Muscle of back (tissue), 3 donors: ENCODE measurements at regions not wholly inside any gene's neighbourhood (a gene's known extent, or its start where the extent isn't known, plus 50 kb on each side); places are given as distances from the start of the nearest gene placed in this dataset.
"Not testable (repeated sequence)": the region's sequence is repeated elsewhere in the genome, so short reads cannot be mapped to it uniquely, and the experiment has no call there.

Experiments
- DNase-seq, 3 donors: peaks; one replicate each; pipeline versions ENCODE4 v3.0.0 to v3.0.0-alpha.2; 2013

DNA sequence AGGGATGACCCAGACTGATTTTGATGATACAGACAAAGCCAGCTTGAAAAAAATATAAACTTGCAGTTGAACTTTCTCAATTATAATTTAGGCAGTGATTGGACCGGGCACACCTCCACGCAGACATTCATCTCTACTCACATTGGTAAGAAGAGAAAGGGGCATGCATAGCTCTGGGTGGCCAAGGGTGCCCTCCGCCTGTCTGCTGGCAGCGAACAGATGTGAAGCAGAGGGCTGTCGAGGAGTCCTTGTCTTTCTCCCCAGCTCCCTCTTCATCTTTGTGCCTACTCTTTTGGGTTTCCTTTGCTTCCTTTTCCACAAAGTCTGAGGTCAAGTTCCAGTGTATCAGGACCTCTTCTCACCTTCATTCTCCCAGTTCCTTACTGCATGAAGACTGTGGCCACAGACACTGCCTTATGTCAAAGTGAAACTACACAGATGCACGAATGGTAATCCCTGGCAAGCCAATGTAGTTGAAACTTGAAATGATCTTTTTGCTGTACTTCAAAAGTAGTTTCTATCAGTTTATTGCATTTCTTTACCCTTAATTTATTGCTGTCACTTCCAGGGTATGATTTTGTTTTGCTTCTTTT lies 343.7 kb upstream of the SOX9 start:
- DNase-seq, result no peak

DNA sequence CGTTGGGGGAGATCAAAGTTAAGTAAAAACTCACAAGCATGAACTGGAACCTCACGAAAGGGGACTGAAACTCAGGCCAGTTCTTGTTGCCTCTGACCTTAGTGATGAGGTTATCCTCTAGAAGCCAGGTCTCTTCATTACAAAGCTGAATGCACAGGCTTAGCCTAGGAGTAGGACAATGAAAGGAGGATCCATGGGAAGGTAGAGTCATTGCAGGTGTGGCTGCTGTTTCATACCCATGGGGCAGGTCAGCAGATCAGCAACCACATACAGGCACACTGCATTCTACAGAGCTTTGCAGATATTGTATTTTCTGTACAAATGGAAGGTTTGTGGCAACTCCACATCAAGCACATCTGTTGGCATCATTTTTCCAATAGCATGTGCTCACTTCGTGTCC lies 341.3 kb upstream of the SOX9 start:
- DNase-seq, result no peak

DNA sequence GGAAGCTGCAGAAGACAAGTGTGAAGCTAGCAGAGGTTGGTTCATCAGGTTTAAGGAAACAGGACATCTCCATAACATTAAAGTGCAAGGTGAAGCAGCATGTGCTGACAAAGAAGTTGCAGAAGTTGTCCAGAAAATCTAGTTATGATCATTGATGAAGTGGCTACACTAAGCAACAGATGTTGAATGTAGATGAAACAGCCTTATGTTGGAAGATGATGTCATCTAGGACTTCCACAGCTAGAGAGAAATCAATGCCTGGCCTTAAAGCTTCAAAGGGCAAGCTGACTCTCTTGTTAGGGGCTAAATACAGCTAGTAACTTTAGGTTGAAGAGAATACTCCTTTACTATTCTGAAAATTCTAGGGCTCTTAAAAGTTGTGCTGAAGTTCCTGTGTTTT lies 340.2 kb upstream of the SOX9 start:
- DNase-seq, result no peak

DNA sequence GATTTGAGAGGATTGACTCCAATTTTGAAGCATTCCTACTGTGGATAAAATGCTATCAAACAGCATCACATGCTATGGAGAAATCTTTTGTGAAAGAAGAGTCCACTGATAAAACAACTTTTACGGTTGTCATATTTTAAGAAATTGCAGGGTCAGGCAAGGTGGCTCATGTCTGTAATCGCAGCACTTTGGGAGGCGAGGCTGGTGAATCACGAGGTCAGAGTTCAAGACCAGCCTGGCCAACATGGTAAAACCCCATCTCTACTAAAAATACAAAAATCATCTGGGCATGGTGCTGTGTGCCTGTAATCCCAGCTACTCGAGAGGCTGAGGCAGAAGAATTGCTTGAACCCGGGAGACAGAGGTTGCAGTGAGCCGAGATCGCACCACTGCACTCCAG lies 338.8 kb upstream of the SOX9 start:
- not testable (repeated sequence) for DNase-seq

DNA sequence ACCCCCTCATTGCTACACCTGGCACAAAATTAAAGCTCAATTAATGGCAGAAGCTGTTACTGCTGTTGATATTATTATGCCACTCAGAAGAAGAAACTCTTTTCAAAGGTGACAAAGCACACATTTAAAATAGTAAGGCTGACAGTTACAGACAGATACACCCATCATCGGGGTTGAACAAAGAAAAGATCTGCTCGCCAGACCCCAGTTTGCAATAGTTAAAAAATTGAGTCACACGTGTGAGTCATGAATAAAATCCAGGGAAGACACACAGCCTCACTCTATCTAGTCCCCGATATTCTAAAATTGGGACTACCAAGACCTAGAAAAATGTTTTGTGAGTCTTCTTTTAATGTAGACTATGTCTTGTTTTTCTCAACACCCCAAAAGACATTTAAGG lies 330.0 kb upstream of the SOX9 start:
- DNase-seq, result peak in 1 of 3 donors; percentile 8

DNA sequence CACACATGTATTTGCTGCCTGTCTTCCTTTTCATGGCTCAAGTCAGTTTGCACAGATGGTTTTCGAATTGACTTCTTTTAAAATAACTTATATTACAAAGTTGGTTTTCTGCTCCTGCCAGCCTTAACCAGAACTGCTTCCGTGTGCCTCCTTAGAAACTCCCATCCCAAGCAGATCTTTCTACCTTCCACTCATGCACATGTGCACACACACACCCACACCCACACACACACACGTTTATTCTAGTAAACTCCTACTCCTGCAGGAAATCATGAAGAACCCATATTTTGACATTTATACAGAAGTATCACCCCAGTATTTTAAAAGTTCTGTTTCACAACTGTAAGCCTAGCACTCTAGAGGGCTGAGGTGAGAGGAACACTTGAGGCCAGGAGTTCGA lies 329.5 kb upstream of the SOX9 start:
- DNase-seq, result no peak

DNA sequence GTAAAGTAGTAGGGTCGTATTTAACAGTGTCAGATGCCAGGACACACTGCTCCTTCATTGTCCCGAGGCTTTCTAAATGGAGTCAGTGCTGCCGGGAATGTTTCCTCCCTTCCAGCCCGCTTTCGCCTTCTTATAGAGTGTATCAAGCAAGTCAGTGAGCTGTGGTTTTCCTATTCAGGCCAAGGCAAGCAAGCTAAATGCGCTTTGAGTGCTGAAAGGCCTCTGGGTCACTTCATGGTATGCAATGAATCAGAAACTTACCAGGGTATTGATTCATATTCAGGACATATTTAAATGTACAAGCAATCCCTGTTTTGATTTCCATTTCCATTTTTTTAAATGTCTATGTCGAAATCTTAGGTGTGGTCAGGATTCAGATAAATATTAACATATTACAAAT lies 327.9 kb upstream of the SOX9 start:
- DNase-seq, result peak in 1 of 3 donors; percentile 57

DNA sequence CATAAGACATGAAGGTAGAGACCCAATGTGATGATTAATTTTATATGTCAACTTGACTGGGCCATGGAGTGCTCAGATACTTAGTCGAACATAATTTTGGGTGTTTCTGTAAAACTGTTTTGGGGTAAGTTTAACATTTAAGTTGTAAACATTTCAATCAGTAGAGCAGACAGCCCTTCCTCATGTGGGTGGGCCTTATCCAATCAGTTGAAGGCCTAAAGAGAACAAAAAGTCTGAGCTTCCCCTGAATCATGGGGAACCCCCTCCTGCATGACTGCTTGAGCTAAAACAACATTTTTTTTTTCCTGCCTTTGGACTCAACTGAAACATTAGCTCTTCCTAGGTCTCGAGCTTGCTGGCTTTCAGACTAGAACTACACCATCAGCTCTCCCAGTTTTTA lies 327.3 kb upstream of the SOX9 start:
- no peak for DNase-seq

DNA sequence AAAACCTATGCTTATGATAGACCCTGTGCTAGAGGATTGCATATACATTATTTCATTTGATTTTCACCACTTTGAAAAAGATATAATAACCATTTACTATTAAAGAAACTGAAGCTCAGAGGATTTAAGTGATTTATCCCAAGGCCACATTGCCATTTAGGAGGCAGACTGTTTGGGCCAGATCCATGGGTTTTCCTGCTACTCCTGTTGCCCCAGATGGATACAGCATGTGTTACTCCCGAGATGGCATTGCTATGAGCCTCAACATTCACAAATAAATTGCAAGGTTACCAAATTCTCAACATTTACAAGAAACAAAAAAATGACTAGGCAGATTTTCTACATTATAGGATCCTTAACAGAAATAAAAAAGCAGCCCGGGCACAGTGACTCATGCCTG lies 322.1 kb upstream of the SOX9 start:
- no peak for DNase-seq

DNA sequence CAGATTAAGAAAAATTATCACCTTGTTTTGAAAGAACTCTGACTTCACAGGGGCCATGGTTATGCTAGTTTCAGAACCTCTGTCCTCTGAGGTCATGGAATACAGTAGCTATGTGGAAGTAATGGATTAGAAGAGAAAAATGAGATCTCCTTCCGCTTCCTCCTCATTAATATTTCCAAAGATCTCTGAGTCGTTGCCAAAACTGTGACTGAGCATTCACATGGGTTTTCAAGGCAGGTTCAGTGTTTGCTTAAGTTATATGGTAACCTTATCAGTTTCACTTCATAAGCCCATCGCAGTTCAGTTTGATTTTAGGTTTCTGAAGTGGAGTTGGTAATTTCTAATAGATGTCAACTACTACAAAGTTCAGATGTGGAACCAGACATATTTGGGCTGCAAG lies 321.2 kb upstream of the SOX9 start:
- no peak for DNase-seq

DNA sequence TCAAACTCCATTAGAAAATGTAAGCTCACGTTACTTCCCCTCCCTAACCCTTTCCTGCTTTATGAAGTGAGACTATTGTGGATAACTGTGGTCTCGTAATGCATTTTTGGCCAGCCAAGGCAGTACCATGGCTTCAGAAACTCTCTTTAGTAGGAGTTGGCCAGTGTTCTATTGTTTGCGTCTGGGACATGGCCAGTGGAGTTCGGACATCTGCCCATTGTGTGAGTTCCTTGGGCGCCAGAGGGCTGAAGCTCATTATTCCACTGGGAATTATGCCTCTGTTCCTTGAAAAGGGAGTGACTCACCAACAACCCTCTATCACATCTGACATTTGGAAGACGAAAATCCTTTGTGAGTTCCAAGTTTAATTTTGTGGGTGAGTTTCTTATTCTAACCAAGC lies 319.5 kb upstream of the SOX9 start:
- peak in 1 of 3 donors; percentile 5 for DNase-seq

DNA sequence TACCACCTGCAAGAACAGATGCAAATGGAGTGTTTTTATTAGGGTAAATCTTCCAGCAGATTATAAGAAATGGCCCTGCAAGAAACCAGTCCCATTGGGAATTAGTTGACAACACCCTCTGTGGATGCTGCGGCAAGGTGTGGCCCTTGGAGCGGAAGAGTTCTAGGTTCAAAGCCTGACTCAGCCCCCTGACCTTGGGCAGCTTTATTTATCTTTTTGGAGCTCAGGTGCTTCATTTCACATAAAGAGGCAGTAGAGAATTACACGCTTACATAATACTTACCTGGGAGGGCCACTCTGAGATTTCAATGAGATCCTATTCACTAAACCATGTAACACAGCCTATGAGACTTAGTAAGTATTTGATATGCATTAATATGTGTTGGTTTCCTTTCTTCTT lies 318.2 kb upstream of the SOX9 start:
- no peak for DNase-seq

DNA sequence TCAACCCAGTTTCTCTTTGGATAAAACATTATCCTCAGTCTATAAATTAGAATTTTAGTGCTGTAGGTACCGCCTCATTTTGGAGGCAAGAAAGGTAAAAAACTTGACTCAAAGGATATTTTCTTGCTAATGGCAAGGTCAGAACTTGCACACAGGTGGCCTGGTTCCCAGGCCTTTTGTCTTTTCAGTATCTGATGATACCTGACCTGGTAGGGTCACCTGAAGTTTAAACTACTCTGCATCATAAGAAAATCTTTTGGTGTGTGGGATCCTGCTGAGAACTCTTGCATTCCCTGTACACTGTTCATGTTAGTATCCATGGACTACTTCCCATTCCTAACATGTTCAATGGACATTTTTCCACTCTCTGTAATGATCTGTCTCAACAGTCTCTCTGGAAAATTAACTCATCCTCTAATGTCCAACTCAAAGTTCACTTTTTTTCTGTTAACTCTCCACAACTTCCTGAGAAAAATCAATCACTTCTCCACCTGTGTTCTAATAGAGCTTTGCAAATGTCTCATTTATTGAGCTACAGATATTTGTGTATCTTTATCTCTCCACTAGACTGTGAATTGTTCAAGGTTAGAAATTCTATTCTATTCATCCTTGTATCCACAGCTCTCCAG lies 317.1 kb upstream of the SOX9 start:
- DNase-seq, result no peak

DNA sequence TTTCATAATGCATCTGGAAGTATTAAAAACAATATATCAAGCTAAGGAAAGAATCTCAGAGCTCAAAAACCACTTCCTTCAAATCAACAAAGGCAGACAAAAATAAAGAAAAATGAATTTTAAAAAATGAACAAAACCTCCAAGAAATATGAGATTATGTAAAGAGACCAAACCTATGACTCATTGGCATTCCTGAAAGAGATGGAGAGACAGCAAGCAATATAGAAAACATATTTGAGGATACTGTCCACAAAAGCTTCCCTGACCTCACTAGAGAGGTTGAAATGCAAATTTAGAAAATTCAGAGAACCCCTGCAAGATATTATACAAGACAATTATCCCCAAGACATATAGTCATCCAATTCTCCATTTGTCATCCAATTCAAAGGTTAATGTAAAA lies 311.3 kb upstream of the SOX9 start:
- peak in 1 of 3 donors; percentile 4 for DNase-seq

DNA sequence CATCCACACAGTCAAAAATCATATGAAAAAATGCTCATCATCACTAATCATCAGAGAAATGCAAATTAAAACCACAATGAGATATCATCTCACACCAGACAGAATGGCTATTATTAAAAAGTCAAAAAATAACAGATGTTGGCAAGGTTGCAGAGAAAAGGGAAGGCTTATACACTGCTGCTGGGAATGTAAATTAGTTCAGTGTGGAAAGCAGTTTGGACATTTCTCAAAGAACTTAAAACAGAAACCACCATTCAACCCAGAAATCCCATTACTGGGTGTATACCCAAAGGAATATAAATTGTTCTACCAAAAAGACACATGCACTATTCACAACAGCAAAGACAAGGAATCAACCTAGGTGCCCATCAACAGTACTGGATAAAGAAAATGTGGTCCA lies 307.0 kb upstream of the SOX9 start:
- peak in 1 of 3 donors; percentile 4 for DNase-seq

DNA sequence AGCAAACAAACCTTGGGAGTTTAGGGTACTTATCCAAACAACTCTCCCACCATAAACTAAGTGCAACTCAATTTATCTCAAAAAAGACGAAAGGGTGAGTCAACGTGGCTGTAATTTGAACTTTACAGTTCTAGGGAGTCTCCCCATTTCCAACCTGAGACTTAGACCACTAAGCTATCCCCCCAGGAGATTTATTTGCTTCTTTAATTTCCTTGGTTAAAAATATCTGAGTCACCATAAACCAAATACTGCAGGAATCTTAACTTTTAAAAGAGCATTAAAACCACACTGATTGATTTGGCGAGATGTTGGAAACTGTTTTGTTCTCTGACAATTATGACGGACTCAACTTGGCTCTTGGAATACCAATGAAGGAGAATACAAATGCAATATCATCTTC lies 299.3 kb upstream of the SOX9 start:
- peak in 1 of 3 donors; percentile 53 for DNase-seq

DNA sequence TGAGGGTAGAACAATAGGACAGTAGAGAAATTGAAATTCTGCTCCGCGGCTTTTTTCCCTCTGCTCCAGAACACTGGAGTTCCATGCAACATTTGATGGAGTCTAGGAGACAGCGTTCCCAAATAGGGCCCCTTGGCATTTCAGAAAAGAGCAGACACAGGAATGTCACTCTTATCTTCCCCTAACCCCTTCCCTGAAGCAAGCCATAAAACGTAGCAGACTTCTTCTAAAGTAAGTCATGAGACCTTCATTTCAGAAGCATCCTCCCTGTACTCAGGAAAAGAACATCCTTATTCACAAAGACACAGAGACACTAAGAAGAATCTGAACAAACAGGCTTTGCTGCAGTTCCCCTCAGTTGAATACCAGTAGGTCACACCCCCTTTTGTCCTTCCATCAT lies 296.1 kb upstream of the SOX9 start:
- no peak for DNase-seq

DNA sequence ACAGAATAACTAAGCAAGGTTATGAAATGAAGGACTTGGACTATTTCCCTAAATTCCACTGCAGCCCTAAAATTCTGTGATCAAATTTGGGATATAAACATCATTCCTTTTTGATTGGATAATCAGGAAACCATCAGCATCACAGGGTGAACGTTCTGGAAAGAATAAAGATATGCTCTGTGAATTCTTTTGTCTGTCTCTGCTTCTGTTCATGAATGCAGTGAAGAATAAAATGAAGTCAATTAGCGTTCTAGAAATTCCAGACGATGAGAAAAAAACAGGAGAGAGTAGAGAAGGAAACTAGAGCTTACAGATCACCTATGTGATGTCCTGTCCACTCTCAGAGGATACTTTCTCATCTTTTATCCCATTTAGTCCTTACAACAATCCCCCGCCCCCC lies 295.1 kb upstream of the SOX9 start:
- DNase-seq, result peak in 1 of 3 donors; percentile 3

DNA sequence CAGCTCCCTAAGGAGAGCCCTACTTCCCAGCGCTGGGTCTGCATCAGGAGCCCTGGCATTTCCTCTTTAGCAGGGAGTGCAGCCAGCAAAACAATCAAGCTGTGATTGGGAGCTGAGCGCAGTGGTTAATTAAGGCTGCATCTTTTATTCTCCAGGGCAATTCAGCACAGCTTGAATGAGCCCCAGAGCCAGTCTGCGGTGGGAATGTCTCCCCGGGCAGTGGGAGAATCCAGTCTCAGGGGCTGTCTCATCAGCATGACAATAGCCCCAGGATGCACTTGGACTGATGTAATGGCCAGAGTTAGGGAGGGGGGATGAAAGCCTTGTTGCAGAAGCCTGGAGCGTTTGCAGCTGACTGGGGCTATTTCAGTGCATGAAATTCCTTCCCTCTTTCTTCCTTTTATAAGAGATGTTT lies 292.6 kb upstream of the SOX9 start:
- peak in 2 of 3 donors; percentile 32 to 54 for DNase-seq

DNA sequence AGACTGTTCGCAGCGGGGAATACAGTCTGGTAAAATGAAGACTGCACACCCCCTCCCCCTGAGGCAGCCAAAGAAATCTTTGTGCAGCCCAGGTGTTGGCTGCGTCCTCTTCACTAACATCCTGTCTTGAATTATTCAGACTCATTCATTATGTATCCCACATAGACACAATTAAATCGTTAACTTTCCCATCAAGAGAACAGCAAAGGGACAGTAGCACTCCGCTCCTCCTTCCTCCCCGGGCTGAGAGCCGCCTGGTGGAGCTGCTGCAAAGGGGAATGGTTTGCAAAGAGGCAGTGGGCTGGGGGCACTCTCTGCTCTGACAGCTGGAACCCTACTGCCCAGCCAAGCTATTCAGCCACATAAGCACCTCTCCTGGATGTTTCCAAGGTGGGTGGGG lies 290.0 kb upstream of the SOX9 start:
- no peak for DNase-seq

DNA sequence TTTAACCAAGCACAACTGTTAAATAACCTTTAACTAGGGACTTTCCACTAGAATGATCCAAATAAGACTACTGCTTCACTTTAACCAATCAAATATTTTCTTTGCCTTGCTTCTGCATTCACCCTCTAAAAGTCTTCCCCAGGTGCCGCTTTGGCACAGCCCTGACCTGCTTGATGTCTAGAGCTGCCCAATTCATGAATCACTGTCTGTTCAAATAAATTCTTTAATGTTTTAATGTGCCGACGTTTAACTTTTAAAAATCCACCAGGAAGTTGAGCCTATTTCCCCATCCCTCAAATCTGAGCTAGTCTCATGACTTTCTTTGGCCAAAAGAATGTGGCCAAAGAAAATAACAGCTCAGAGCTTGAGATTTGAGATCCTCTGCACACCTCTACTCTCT lies 277.8 kb upstream of the SOX9 start:
- no peak for DNase-seq

DNA sequence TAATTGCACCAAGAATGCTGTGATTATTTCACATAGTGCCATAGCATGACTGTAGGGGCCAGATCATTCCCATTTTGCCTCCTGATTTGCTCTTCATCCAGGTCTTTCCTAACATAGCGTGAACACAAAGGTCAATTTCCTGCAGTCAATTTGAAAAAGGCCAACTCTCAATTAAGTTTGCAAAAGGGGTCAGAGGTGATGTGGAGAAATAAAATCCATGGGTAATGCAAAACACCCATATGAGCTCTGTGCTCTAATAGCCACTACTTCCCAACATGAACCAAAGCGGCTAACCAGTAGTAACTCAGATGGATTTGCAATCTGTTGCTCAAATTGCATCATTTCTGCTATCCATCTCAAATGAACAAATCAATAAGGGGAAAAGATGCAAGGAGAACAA lies 275.5 kb upstream of the SOX9 start:
- DNase-seq, result no peak

DNA sequence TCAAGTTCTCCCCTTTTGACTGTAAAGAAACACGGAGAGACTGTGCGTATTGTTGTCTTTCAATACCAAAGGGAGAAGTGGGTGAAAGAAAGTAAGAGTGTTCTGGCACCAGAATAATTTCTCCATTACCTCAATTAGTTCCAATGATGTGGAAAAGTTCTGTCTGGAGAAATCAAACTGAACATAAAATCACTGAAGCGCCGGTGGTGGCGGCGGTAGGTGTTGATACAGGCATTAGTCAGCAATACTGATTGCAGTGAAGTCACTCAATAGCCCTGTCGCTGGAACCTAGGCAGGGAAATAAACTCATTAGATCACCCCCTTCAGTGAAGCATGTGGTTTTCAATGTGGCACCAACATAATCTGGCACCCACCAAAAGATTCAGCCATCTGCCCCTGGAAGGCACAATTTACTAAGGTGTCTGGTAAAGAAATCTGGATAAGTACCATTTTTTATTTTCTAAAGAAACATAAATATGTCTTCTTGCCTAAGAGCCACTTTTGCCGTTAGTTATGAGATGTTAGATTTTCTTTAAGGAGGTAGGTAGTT lies 274.2 kb upstream of the SOX9 start:
- no peak for DNase-seq
